H1 (cell line): ENCODE measurements at regions not wholly inside any gene's neighbourhood (a gene's known extent, or its start where the extent isn't known, plus 50 kb on each side); places are given as distances from the start of the nearest gene placed in this dataset.

ENCODE experiments used
- RAD21 ChIP-seq, 2 experiments: IDR thresholded peaks in 1 of 2; conservative IDR thresholded peaks in 1 of 2; 2 replicates each; pipeline ENCODE4 v1.6.1; 2011; ENCODE audit warnings: low read depth in 2 of 2, low read length in 2 of 2, improper control_type of control experiment in 1 of 2, inconsistent platforms in 1 of 2, mild to moderate bottlenecking in 1 of 2, moderate library complexity in 1 of 2
- SIN3A ChIP-seq, 2 experiments: IDR thresholded peaks in 1 of 2; conservative IDR thresholded peaks in 1 of 2; 2 replicates each; pipeline ENCODE4 v1.6.1; 2011 to 2012; ENCODE audit warnings: low read length in 2 of 2, improper control_type of control experiment in 1 of 2, low read depth in 1 of 2, mild to moderate bottlenecking in 1 of 2
- SP1 ChIP-seq: IDR thresholded peaks from 2 replicates; pipeline ENCODE4 v1.6.1; 2011; ENCODE audit warnings: low read depth, low read length
- YY1 ChIP-seq: IDR thresholded peaks from 2 replicates; pipeline ENCODE4 v1.6.1; 2011; ENCODE audit warnings: low read depth, mild to moderate bottlenecking, low read length

DNA sequence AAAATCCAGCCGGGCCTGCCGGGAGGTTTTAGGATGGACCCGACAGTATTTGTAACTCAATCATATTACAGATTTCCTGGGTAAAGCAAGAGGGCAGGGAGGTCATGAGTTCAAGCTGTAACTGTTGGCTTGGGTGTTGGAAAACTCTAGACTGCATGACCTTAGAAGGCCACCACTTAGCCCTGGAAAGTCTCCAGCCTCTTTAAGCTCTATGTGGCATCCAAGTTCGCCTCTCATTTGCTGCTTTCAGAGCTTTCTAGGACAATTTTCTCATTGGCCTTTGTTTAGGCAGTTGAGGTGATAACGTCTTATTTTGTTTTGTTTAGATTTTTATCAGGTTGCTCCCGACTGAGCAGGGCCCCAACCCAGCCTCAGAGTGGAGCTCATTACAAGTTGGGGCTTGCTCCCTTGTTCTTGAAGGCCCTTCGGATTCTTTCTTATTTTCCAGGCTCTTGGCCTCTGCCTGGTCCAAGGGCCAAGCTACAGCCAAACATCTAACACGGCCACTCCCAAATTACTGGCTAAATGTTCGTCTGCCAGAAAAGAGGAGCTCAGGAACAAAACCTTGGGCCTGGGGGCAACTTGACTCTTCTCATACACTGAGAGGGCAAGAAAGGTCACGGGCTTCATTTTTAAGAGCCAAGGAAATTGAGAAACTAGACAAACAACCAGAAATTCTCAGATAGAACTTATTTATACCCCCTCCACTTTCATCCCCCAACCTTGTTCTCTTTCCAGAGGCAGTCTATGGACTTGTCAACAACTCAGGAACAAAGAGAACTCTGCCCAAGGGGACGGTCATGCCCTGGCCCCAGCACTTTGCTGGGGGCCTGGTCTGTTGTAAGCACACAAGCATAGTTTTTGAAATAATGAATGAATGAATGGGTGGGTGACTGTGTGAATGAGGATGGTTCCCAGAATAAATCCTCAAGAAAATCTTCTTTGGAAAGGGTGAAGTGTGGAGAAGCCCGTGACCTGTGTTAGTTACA lies 526.9 kb downstream of the BNC2 start:
- no peak for TF ChIP-seq YY1
- no peak for TF ChIP-seq SIN3A (conservative IDR thresholded peaks at IDR 0.05 in 1 of 2, IDR thresholded peaks at IDR 0.05 in 1 of 2; ENCODE audit: low read depth in 1 of 2, low read length in 2 of 2)
- no peak for TF ChIP-seq SP1
- TF ChIP-seq RAD21 (IDR thresholded peaks at IDR 0.05 in 1 of 2, conservative IDR thresholded peaks at IDR 0.05 in 1 of 2; ENCODE audit: low read depth in 2 of 2, low read length in 2 of 2): no peak
